A673 (cell line): ENCODE measurements at regions not wholly inside any gene's neighbourhood (a gene's known extent, or its start where the extent isn't known, plus 50 kb on each side); places are given as distances from the start of the nearest gene placed in this dataset.

ENCODE experiments used
- EZH2 ChIP-seq: fragments of 200-600 bp; sonication (generic); IDR thresholded peaks from 2 replicates; pipeline ENCODE4 v1.6.1; 2017; ENCODE audit warnings: borderline replicate concordance, low read depth, mild to moderate bottlenecking, mixed read lengths, antibody characterized with exemption, low read length; ENCODE audit not compliant: poor library complexity, severe bottlenecking
- TF ChIP-seq, protein P1 (sequence below): fragments of 300-800, 200-600 bp; sonication (generic); conservative IDR thresholded peaks from 2 replicates; pipeline ENCODE4 v1.5.1; 2017; ENCODE audit warnings: low read depth, mild to moderate bottlenecking, antibody characterized with exemption, low read length, moderate library complexity, mixed read lengths

DNA sequence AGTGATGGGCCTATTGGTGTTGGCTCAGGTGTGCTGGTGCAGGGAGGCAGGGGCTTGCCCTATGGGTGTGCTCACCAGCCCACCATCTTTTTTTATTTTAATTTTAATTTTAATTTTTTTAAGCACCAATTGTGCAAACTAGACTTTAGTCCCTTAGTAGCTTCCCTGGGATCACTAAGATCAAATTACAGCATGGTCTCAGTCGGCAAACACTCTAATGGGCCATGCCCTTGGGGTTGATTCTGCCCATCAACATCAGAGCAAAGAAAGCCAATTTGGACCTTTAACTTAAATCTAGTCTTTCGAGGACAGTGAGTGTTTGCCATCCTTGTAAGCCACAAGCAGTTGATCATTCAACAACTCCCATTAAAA is 64.7 kb upstream of the KCNE2 start:
- TF ChIP-seq, protein P1, sequence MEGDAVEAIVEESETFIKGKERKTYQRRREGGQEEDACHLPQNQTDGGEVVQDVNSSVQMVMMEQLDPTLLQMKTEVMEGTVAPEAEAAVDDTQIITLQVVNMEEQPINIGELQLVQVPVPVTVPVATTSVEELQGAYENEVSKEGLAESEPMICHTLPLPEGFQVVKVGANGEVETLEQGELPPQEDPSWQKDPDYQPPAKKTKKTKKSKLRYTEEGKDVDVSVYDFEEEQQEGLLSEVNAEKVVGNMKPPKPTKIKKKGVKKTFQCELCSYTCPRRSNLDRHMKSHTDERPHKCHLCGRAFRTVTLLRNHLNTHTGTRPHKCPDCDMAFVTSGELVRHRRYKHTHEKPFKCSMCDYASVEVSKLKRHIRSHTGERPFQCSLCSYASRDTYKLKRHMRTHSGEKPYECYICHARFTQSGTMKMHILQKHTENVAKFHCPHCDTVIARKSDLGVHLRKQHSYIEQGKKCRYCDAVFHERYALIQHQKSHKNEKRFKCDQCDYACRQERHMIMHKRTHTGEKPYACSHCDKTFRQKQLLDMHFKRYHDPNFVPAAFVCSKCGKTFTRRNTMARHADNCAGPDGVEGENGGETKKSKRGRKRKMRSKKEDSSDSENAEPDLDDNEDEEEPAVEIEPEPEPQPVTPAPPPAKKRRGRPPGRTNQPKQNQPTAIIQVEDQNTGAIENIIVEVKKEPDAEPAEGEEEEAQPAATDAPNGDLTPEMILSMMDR: no peak
- no peak for TF ChIP-seq EZH2
